LNCAP (cell line): ENCODE measurements at regions not wholly inside any gene's neighbourhood (a gene's known extent, or its start where the extent isn't known, plus 50 kb on each side); places are given as distances from the start of the nearest gene placed in this dataset.

Source experiments
- CTCF ChIP-seq: fragments of 450-650 bp; IDR thresholded peaks from 2 replicates; pipeline ENCODE4 v1.5.1; 2017; ENCODE audit warnings: mild to moderate bottlenecking

DNA sequence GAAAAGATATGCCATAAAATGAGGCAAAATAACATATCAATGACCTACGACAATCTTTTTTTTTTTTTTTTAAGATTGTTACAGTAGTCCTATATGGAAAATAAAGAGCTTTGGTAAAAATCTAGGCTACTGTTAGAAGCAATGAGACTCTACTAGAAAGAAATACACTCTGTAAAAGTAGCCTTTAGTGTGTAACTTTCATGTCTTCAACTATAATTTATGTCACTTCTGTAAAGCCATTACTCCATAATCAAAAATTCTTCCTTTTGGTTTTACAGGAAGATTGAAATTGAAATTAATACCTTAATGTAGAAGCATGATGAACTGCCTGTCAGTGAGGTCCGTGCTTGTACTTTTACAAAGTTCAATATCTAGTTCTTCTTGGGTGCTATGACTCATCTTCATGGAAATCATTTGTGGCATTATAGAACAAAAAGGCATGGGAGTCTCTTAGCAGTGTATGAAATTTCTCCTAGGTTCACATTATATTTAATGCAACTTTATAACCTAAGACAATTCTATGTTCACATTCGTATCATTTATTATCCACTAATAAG lies 1393.1 kb downstream of the EFNA5 start:
- TF ChIP-seq CTCF: no peak

DNA sequence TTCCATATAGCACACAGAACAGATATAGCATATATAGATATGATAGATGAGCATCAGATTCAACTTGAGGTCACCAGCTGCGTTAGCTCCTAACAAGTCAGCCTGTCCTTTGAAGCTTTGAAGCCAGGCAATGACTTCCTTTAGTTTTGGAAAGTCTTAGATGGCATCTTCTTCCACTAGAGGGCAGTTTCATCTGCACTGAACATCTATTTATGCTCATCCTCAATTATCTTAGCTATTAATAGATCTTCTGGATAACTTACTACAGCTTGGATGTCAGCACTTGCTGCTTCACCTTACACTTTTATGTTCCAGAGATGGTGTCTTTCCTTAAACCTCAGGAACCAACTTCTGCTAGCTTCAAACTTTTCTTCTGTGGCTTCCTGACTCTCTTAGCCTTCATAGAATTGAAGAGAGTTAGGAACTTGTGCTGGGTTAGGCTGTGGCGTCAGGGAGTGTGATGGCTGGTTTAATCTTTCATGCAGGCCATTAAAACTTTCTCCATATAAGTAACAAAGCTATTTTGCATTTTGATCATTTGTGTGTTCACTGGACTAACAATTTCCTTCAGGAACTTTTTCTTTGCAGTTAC lies 1401.4 kb downstream of the EFNA5 start:
- peak; percentile 74 for TF ChIP-seq CTCF

- no peak for TF ChIP-seq CTCF
These were observed 1403.5 kb downstream of the EFNA5 start for GRCh38 chr5:106267256-106267655.

DNA sequence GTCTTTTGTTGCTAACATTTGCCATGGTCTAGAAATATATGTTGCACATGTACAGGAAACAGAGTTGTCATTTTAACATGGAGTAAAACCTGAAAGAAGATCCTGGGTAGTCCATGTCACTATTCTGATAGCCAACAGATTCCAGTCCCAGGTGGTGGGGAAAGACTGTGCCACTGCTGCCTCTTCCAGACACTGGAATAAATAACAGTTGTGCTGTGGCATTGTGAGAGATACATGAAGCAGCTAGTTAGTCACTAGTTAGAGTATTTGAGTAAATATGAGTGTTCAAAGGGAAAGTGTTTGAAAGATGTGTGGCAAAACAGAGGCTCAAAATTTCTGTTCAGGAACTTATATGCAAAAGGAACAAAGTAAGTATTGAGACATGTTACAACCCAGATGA lies 1408.3 kb downstream of the EFNA5 start:
- no peak for TF ChIP-seq CTCF

DNA sequence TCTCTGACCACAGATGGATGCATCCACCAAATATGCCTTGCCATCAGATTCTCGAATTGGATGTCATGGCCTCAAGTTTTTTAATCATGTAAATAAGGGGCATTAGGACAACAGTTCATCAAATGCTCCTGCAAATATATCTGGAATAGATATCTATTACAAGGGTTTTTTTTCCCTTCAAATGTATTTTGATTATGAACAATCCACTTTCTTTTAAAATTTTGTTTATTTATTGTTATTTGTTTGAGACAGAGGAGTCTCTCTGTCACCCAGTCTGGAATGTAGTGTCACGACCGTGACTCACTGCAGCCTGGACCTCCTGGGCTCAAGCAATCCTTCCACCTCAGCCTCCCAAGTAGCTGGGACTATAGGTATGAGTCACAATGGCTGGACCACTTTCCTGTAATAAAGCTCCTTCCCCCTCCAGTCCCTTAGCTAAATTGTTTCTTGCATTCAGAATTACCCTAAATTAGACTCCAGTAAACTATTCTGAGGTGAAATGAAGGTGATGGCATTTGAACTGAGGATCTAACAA lies 1412.1 kb downstream of the EFNA5 start:
- no peak for TF ChIP-seq CTCF

- TF ChIP-seq CTCF: no peak
These were observed 1416.0 kb downstream of the EFNA5 start for GRCh38 chr5:106254784-106255183.

DNA sequence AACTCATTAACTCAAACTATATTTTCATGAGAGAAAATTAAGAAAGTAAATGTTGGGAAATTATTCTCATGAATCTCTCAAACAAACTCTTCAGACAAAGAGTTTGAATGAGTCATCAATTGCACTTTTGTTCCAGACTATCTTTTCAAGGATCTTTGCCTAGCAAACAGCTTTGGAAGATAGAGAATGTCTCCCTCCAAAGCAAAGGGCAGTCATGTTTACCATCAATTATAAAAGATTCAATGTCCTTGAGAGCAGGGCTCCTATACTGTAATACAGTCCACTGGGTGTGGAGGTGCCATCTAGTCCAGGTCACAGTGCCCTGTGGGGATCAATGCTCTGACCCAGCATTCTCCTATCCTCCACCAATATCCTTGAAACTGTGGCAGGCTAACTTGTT lies 1429.3 kb downstream of the EFNA5 start:
- no peak for TF ChIP-seq CTCF
